OCI-LY3 (cell line): ENCODE measurements at regions not wholly inside any gene's neighbourhood (a gene's known extent, or its start where the extent isn't known, plus 50 kb on each side); places are given as distances from the start of the nearest gene placed in this dataset.

Source experiments
- EZH2phosphoT487 ChIP-seq: fragments of 200-600 bp; shearing (Covaris generic); IDR thresholded peaks from 2 replicates; pipeline ENCODE4 v1.6.1; 2018; ENCODE audit warnings: antibody characterized with exemption, mixed run types, low read depth
- TF ChIP-seq, protein P1 (sequence below): fragments of 200-600, 300-600 bp; sonication (generic); IDR thresholded peaks from 2 replicates; pipeline ENCODE4 v1.5.1; 2014; ENCODE audit warnings: antibody characterized with exemption, low read length, low read depth

DNA sequence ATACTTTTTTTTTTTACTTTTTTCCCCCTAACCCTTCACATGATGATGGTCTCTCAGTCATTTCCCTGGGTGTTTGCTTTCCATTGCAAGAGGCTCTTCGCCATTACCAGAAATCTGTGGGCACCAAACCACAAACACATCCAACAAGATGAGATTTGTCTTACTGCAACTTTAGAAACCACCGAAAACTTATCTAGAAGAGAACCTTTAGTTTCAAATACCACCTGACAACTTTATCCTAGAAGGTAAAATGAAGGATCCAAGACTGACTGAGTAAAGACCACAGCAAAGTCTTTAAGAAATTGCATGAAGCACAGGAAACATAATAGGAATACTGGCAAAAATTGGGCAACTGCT, 363.3 kb upstream of the MBL2 start:
- TF ChIP-seq, protein P1, sequence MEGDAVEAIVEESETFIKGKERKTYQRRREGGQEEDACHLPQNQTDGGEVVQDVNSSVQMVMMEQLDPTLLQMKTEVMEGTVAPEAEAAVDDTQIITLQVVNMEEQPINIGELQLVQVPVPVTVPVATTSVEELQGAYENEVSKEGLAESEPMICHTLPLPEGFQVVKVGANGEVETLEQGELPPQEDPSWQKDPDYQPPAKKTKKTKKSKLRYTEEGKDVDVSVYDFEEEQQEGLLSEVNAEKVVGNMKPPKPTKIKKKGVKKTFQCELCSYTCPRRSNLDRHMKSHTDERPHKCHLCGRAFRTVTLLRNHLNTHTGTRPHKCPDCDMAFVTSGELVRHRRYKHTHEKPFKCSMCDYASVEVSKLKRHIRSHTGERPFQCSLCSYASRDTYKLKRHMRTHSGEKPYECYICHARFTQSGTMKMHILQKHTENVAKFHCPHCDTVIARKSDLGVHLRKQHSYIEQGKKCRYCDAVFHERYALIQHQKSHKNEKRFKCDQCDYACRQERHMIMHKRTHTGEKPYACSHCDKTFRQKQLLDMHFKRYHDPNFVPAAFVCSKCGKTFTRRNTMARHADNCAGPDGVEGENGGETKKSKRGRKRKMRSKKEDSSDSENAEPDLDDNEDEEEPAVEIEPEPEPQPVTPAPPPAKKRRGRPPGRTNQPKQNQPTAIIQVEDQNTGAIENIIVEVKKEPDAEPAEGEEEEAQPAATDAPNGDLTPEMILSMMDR, result no peak
- TF ChIP-seq EZH2phosphoT487, result no peak
